AG09309 (cell line): ENCODE measurements at regions not wholly inside any gene's neighbourhood (a gene's known extent, or its start where the extent isn't known, plus 50 kb on each side); places are given as distances from the start of the nearest gene placed in this dataset.

Experiments
- DNase-seq: peaks from one replicate; pipeline ENCODE4 v3.0.0-alpha.2; 2010; ENCODE audit warnings: low read depth
- H3K4me3 ChIP-seq: 2 replicates; pipeline ENCODE4 v1.5.1; 2011; ENCODE audit warnings: mild to moderate bottlenecking, low read depth, low read length, moderate library complexity; ENCODE audit not compliant: control insufficient read depth
- CTCF ChIP-seq: IDR thresholded peaks from 2 replicates; pipeline ENCODE4 v1.5.1; 2011; ENCODE audit warnings: mild to moderate bottlenecking, low read depth, low read length, inconsistent platforms; ENCODE audit not compliant: insufficient read depth, control insufficient read depth; ENCODE audit errors: missing control alignments

DNA sequence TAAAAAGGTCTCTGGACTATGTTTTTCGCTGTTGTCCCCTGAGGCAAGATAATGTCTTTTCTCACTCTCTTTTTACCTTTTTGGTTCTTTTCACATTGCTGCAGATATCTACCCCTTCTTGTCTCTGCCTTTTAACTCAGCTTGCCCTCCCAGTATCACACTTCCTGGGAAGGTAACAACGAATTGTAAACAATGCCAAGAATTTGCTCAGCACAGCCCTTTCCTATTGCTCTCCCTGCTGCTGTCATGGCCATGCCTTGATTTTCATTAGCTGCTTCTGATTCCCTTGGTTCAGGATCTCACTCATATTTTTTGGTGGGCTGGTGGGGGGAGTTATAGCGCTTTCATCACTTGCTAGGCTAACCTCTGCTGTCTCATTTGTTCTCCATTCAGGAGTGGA, 123.1 kb upstream of the DPH6 start:
- no peak overlapping the region for H3K4me3 ChIP-seq
- DNase-seq, result no peak
- no peak for TF ChIP-seq CTCF

- no peak overlapping the region for H3K4me3 ChIP-seq
- TF ChIP-seq CTCF, result no peak
- DNase-seq, result no peak
Measured at GRCh38 chr15:35669432-35670045, 123.6 kb upstream of the DPH6 start.

DNA sequence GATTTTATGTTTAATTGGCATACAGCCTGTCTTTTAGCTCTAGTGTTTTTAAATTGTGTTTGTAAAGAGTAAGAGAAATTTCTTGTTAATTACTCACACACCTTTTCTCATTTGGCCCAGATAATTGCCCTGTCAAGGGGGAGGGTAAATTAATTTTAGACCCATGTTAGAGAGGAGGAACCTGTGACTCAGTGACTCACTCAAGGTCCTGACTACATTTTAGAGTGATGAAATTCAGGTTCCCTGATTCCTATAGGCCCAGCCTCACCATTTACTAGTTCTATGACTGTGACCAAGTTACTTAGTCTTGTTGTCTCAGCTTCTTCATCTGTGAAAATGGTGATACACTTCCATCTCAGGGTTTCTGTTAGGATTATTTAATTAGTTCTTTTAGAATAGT, 125.2 kb upstream of the DPH6 start:
- H3K4me3 ChIP-seq, result no peak overlapping the region
- no peak for TF ChIP-seq CTCF
- DNase-seq, result no peak

GRCh38 chr15:35671981-35672380, 126.0 kb upstream of the DPH6 start:
- no peak overlapping the region for H3K4me3 ChIP-seq
- no peak for TF ChIP-seq CTCF
- DNase-seq, result no peak

GRCh38 chr15:35673093-35673684, 127.2 kb upstream of the DPH6 start:
- H3K4me3 ChIP-seq, result no peak overlapping the region
- no peak for TF ChIP-seq CTCF
- no peak for DNase-seq

- TF ChIP-seq CTCF, result no peak
- H3K4me3 ChIP-seq, result no peak overlapping the region
- DNase-seq, result peak; percentile 33
Measured at GRCh38 chr15:35674873-35675781, 129.2 kb upstream of the DPH6 start.
